Breast epithelium (tissue), 3 donors: ENCODE measurements at regions not wholly inside any gene's neighbourhood (a gene's known extent, or its start where the extent isn't known, plus 50 kb on each side); places are given as distances from the start of the nearest gene placed in this dataset.

Source experiments
- CTCF ChIP-seq, 3 donors: fragments of 450-650 bp; IDR thresholded peaks; one replicate each; pipeline ENCODE4 v1.5.1; 2016 to 2017; ENCODE audit warnings: antibody characterized with exemption in 3 of 3, mild to moderate bottlenecking in 3 of 3, moderate library complexity in 3 of 3
- POLR2A ChIP-seq: fragments of 450-650 bp; IDR thresholded peaks from one replicate; pipeline ENCODE4 v1.6.1; 2016; ENCODE audit warnings: antibody characterized with exemption, mild to moderate bottlenecking, moderate library complexity
- POLR2AphosphoS5 ChIP-seq, 3 donors: sonication (generic); formaldehyde crosslinking; IDR thresholded peaks; one replicate each; pipeline ENCODE4 v1.6.1; 2017; ENCODE audit warnings: antibody characterized with exemption in 3 of 3

- TF ChIP-seq CTCF (IDR thresholded peaks at IDR 0.05) (no peak), POLR2AphosphoS5 (IDR thresholded peaks at IDR 0.05) (no peak), POLR2A (no peak)
Observed at GRCh38 chr6:2436410-2437154, 191.2 kb upstream of the GMDS start.
